MM.1S (cell line): ENCODE measurements at regions not wholly inside any gene's neighbourhood (a gene's known extent, or its start where the extent isn't known, plus 50 kb on each side); places are given as distances from the start of the nearest gene placed in this dataset.

ENCODE experiments used
- CTCF ChIP-seq: fragments of 300-600 bp; sonication (generic); IDR thresholded peaks from 2 replicates; pipeline ENCODE4 v1.5.1; 2016; ENCODE audit warnings: antibody characterized with exemption, low read length, mixed read lengths
- EZH2 ChIP-seq: fragments of 300-600 bp; sonication (generic); optimal IDR thresholded peaks from 2 replicates; pipeline ENCODE3; 2017; ENCODE audit warnings: low read depth, mild to moderate bottlenecking, antibody characterized with exemption, low read length, mixed read lengths

- TF ChIP-seq EZH2 (no peak), CTCF (no peak)
Observed at GRCh38 chr7:114255404-114255841, 159.2 kb upstream of the FOXP2 start.
